Tibial nerve (tissue), 4 donors: ENCODE measurements at regions not wholly inside any gene's neighbourhood (a gene's known extent, or its start where the extent isn't known, plus 50 kb on each side); places are given as distances from the start of the nearest gene placed in this dataset.

Experiments
- DNase-seq, 2 donors: peaks; one replicate each; pipeline ENCODE4 v3.0.0-alpha.2; 2019; ENCODE audit warnings: low spot score in 2 of 2
- H3K27ac ChIP-seq, 4 donors: fragments of 200-600 bp; sonication (generic) in 3 of 4; one replicate each; pipeline ENCODE4 v1.5.1; 2017 to 2019; ENCODE audit warnings: mild to moderate bottlenecking in 1 of 4
- H3K27me3 ChIP-seq, 2 donors: fragments of 200-600 bp; sonication (generic) in 1 of 2; one replicate each; pipeline versions ENCODE4 v1.5.1 to v1.6.0; 2017 to 2019
- H3K36me3 ChIP-seq, 3 donors: fragments of 200-600 bp; sonication (generic); one replicate each; pipeline ENCODE4 v1.5.1; 2018 to 2019
- H3K4me1 ChIP-seq, 4 donors: fragments of 200-600 bp; sonication (generic) in 3 of 4; one replicate each; pipeline ENCODE4 v1.5.1; 2017 to 2019
- H3K4me3 ChIP-seq, 4 donors: fragments of 200-600 bp; sonication (generic) in 3 of 4; one replicate each; pipeline ENCODE4 v1.5.1; 2017 to 2019; ENCODE audit warnings: mild to moderate bottlenecking in 1 of 4, moderate library complexity in 1 of 4
- H3K9me3 ChIP-seq, 4 donors: fragments of 200-600 bp; sonication (generic) in 3 of 4; one replicate each; pipeline ENCODE4 v1.5.1; 2017 to 2019
- EP300 ChIP-seq, 2 donors: sonication (generic); formaldehyde crosslinking; IDR thresholded peaks; one replicate each; pipeline ENCODE4 v1.6.1; 2017; ENCODE audit warnings: antibody characterized with exemption in 2 of 2, mild to moderate bottlenecking in 1 of 2
- POLR2A ChIP-seq, 2 donors: fragments of 450-650 bp; IDR thresholded peaks; one replicate each; pipeline ENCODE4 v1.6.1; 2017; ENCODE audit warnings: antibody characterized with exemption in 2 of 2, mild to moderate bottlenecking in 2 of 2, moderate library complexity in 2 of 2
- WGBS, 2 donors: methylation state at CpG; one replicate each; pipeline ENCODE4 v1.1.5; 2018; 5-methylcytosine and 5-hydroxymethylcytosine counted together
- TF ChIP-seq, protein P1 (sequence below), 5 experiments: fragments of 200-600 bp in 3 of 5; fragments of 450-650 bp in 2 of 5; sonication (generic) in 3 of 5; IDR thresholded peaks; one replicate each; pipeline ENCODE4 v1.5.1; 2016 to 2019; ENCODE audit warnings: antibody characterized with exemption in 5 of 5, mild to moderate bottlenecking in 3 of 5, moderate library complexity in 2 of 5

DNA sequence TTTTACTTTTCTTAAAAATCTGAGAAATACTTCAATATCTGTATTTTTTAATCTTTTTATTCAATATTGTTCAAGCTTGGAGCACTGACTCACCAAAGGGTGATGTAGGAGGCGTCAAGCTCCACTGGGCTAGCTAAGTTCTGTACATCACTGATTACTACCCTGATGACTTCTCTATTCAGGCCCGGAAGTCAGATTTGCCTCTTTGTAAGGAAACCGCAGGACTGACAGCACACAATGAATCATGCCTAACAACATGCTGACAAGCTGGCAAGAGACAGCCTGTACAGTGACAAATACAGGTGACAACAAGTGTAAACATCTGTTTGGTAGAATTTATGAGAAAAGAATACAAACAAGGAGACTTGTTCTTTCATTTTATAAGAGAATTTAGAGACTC, 627.9 kb upstream of the RORB start:
- Histone ChIP-seq H3K9me3 (no peaks in the 10 kb centered on the region), H3K36me3 (no peaks in the 10 kb centered on the region), H3K4me1 (peaks cover 0 to 3% (median 0%) of the 10 kb centered on the region in 4 donors), H3K27ac (peak overlapping the region in 1 of 4 donors; percentile 5), H3K4me3 (no peak overlapping the region), H3K27me3 (no peaks in the 10 kb centered on the region)
- no peak for DNase-seq
- WGBS, 2 donors = 25 to 29% methylated on average over 3 of the region's 3 CpGs
- TF ChIP-seq EP300 (IDR thresholded peaks at IDR 0.05) (no peak), POLR2A (IDR thresholded peaks at IDR 0.05) (no peak)
- TF ChIP-seq, protein P1, sequence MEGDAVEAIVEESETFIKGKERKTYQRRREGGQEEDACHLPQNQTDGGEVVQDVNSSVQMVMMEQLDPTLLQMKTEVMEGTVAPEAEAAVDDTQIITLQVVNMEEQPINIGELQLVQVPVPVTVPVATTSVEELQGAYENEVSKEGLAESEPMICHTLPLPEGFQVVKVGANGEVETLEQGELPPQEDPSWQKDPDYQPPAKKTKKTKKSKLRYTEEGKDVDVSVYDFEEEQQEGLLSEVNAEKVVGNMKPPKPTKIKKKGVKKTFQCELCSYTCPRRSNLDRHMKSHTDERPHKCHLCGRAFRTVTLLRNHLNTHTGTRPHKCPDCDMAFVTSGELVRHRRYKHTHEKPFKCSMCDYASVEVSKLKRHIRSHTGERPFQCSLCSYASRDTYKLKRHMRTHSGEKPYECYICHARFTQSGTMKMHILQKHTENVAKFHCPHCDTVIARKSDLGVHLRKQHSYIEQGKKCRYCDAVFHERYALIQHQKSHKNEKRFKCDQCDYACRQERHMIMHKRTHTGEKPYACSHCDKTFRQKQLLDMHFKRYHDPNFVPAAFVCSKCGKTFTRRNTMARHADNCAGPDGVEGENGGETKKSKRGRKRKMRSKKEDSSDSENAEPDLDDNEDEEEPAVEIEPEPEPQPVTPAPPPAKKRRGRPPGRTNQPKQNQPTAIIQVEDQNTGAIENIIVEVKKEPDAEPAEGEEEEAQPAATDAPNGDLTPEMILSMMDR (IDR thresholded peaks at IDR 0.05) = no peak

GRCh38 chr9:73871636-73872035, 625.5 kb upstream of the RORB start:
- no peaks in the 10 kb centered on the region for H3K9me3 ChIP-seq
- 88% methylated on average over 4 of the region's 4 CpGs for WGBS, 2 donors
- H3K27ac ChIP-seq = no peak overlapping the region
- H3K36me3 ChIP-seq = no peaks in the 10 kb centered on the region
- TF ChIP-seq POLR2A (IDR thresholded peaks at IDR 0.05) (no peak), EP300 (IDR thresholded peaks at IDR 0.05) (no peak)
- TF ChIP-seq, protein P1 (IDR thresholded peaks at IDR 0.05) = no peak
- no peak overlapping the region for H3K4me3 ChIP-seq
- DNase-seq = no peak
- H3K4me1 ChIP-seq = no peaks in the 10 kb centered on the region
- H3K27me3 ChIP-seq = no peaks in the 10 kb centered on the region

GRCh38 chr9:73872701-73873100, 624.4 kb upstream of the RORB start:
- DNase-seq = no peak
- H3K36me3 ChIP-seq = no peaks in the 10 kb centered on the region
- no peak overlapping the region for H3K4me3 ChIP-seq
- no peaks in the 10 kb centered on the region for H3K9me3 ChIP-seq
- WGBS, 2 donors = 55 to 57% methylated on average over 6 of the region's 6 CpGs
- H3K27me3 ChIP-seq = no peaks in the 10 kb centered on the region
- no peak overlapping the region for H3K27ac ChIP-seq
- TF ChIP-seq, protein P1 (IDR thresholded peaks at IDR 0.05) = no peak
- no peak for TF ChIP-seq EP300 (IDR thresholded peaks at IDR 0.05)
- no peak for TF ChIP-seq POLR2A (IDR thresholded peaks at IDR 0.05)
- no peaks in the 10 kb centered on the region for H3K4me1 ChIP-seq

GRCh38 chr9:73880101-73880500, 617.0 kb upstream of the RORB start:
- 29 to 35% methylated on average over 3 of the region's 3 CpGs for WGBS, 2 donors
- Histone ChIP-seq H3K4me1 (no peaks in the 10 kb centered on the region), H3K4me3 (no peak overlapping the region), H3K36me3 (no peaks in the 10 kb centered on the region), H3K9me3 (peaks cover 0 to 3% (median 0%) of the 10 kb centered on the region in 4 donors), H3K27me3 (no peaks in the 10 kb centered on the region), H3K27ac (no peak overlapping the region)
- TF ChIP-seq EP300 (IDR thresholded peaks at IDR 0.05) (no peak), POLR2A (IDR thresholded peaks at IDR 0.05) (no peak)
- TF ChIP-seq, protein P1 (IDR thresholded peaks at IDR 0.05) = no peak
- no peak for DNase-seq

- 94 to 98% methylated on average over 2 of the region's 2 CpGs for WGBS, 2 donors
These were observed 608.1 kb upstream of the RORB start for GRCh38 chr9:73889023-73889422.

More at GRCh38 chr9:73889023-73889422, 608.1 kb upstream of the RORB start:
- no peak for TF ChIP-seq EP300 (IDR thresholded peaks at IDR 0.05)
- TF ChIP-seq, protein P1 (IDR thresholded peaks at IDR 0.05) = no peak
- TF ChIP-seq POLR2A (IDR thresholded peaks at IDR 0.05) = no peak
- H3K9me3 ChIP-seq = peaks cover 0 to 3% (median 0%) of the 10 kb centered on the region in 4 donors
- no peaks in the 10 kb centered on the region for H3K36me3 ChIP-seq
- H3K27ac ChIP-seq = no peak overlapping the region
- no peaks in the 10 kb centered on the region for H3K27me3 ChIP-seq
- no peak for DNase-seq
- H3K4me3 ChIP-seq = no peak overlapping the region
- no peaks in the 10 kb centered on the region for H3K4me1 ChIP-seq
